NCI-H2196 treated with DMSO at 0.1 percent for 48 hours (cell line): ENCODE measurements at regions not wholly inside any gene's neighbourhood (a gene's known extent, or its start where the extent isn't known, plus 50 kb on each side); places are given as distances from the start of the nearest gene placed in this dataset.
"Not testable (repeated sequence)": the region's sequence is repeated elsewhere in the genome, so short reads cannot be mapped to it uniquely, and the experiment has no call there.

Experiments
- DNase-seq: peaks from one replicate; lab custom pipeline; 2025; ENCODE audit not compliant: unreplicated experiment; lab: John Stamatoyannopoulos, UW

GRCh38 chr13:112145551-112146360, 78.8 kb downstream of the SOX1 start:
- DNase-seq, result no peak

GRCh38 chr13:112150352-112150751, 83.4 kb downstream of the SOX1 start:
- no peak for DNase-seq

- no peak for DNase-seq
Observed at GRCh38 chr13:112152846-112153245, 85.9 kb downstream of the SOX1 start.

- no peak for DNase-seq
Observed at GRCh38 chr13:112153364-112153763, 86.4 kb downstream of the SOX1 start.

GRCh38 chr13:112153846-112154245, 86.9 kb downstream of the SOX1 start:
- no peak for DNase-seq

GRCh38 chr13:112154301-112155060, 87.5 kb downstream of the SOX1 start:
- DNase-seq, result no peak

- DNase-seq, result no peak
Observed at GRCh38 chr13:112158961-112159360, 92.0 kb downstream of the SOX1 start.

- no peak for DNase-seq
Observed at GRCh38 chr13:112159575-112160547, 92.9 kb downstream of the SOX1 start.

GRCh38 chr13:112160558-112160957, 93.6 kb downstream of the SOX1 start:
- DNase-seq, result no peak

GRCh38 chr13:112161521-112162301, 94.8 kb downstream of the SOX1 start:
- no peak for DNase-seq

GRCh38 chr13:112163691-112164660, 97.0 kb downstream of the SOX1 start:
- DNase-seq, result not testable (repeated sequence)

GRCh38 chr13:112165712-112166111, 98.8 kb downstream of the SOX1 start:
- DNase-seq, result no peak

- no peak for DNase-seq
Observed at GRCh38 chr13:112168761-112169160, 101.8 kb downstream of the SOX1 start.

- no peak for DNase-seq
Observed at GRCh38 chr13:112169941-112170822, 103.2 kb downstream of the SOX1 start.

GRCh38 chr13:112170823-112171569, 104.0 kb downstream of the SOX1 start:
- no peak for DNase-seq

- DNase-seq, result no peak
Observed at GRCh38 chr13:112171570-112171965, 104.6 kb downstream of the SOX1 start.

GRCh38 chr13:112172017-112172416, 105.1 kb downstream of the SOX1 start:
- DNase-seq, result no peak
